Trophoblast cell (in vitro differentiated cells and primary cell): ENCODE measurements at regions not wholly inside any gene's neighbourhood (a gene's known extent, or its start where the extent isn't known, plus 50 kb on each side); places are given as distances from the start of the nearest gene placed in this dataset.

Experiments
- DNase-seq, 2 donors: peaks; one replicate each; pipeline ENCODE4 v3.0.0-alpha.2; 2016
- H2AFZ ChIP-seq: 2 replicates; pipeline ENCODE4 v1.6.1; 2013; ENCODE audit warnings: low read length, moderate library complexity, mild to moderate bottlenecking; ENCODE audit not compliant: insufficient read depth, poor library complexity
- H2AK5ac ChIP-seq: 2 replicates; pipeline ENCODE4 v1.6.1; 2013; ENCODE audit warnings: mild to moderate bottlenecking, low read length
- H2BK120ac ChIP-seq: 2 replicates; pipeline ENCODE4 v1.6.1; 2013; ENCODE audit warnings: low read length, mild to moderate bottlenecking, moderate library complexity; ENCODE audit not compliant: insufficient read depth, poor library complexity
- H2BK12ac ChIP-seq: 2 replicates; pipeline ENCODE4 v1.6.1; 2013; ENCODE audit warnings: mild to moderate bottlenecking, low read length, moderate library complexity
- H2BK5ac ChIP-seq: 2 replicates; pipeline ENCODE4 v1.6.1; 2013; ENCODE audit warnings: low read length, low read depth, moderate library complexity, mild to moderate bottlenecking; ENCODE audit not compliant: poor library complexity
- H3K14ac ChIP-seq: 2 replicates; pipeline ENCODE4 v1.6.1; 2013; ENCODE audit warnings: mild to moderate bottlenecking, low read length
- H3K18ac ChIP-seq: 2 replicates; pipeline ENCODE4 v1.6.1; 2013; ENCODE audit warnings: mild to moderate bottlenecking, low read length
- H3K23ac ChIP-seq: 2 replicates; pipeline ENCODE4 v1.6.1; 2013; ENCODE audit warnings: low read length
- H3K27ac ChIP-seq: 2 replicates; pipeline ENCODE4 v1.5.1; 2013; ENCODE audit warnings: low read depth, mild to moderate bottlenecking, inconsistent platforms, low read length, moderate library complexity
- H3K27me3 ChIP-seq: 2 replicates; pipeline ENCODE4 v1.6.1; 2013; ENCODE audit warnings: inconsistent platforms, mild to moderate bottlenecking, low read length, moderate library complexity; ENCODE audit not compliant: insufficient read depth
- H3K36me3 ChIP-seq, 2 experiments: 1 replicate in 1 of 2; 2 replicates in 1 of 2; pipeline ENCODE4 v1.6.1; 2013; ENCODE audit warnings: low read length in 2 of 2, mild to moderate bottlenecking in 2 of 2, moderate library complexity in 1 of 2; ENCODE audit not compliant: insufficient read depth in 2 of 2, control insufficient read depth in 1 of 2
- H3K4ac ChIP-seq: 2 replicates; pipeline ENCODE4 v1.6.1; 2013; ENCODE audit warnings: low read depth, mild to moderate bottlenecking, low read length, moderate library complexity
- H3K4me1 ChIP-seq, 2 experiments: 1 replicate in 1 of 2; 2 replicates in 1 of 2; pipeline ENCODE4 v1.6.1; 2013; ENCODE audit warnings: low read length in 2 of 2, mild to moderate bottlenecking in 2 of 2, moderate library complexity in 1 of 2; ENCODE audit not compliant: insufficient read depth in 2 of 2, control insufficient read depth in 1 of 2
- H3K4me2 ChIP-seq: 2 replicates; pipeline ENCODE4 v1.6.1; 2013; ENCODE audit warnings: inconsistent platforms, mild to moderate bottlenecking, low read length, moderate library complexity
- H3K4me3 ChIP-seq: 2 replicates; pipeline ENCODE4 v1.5.1; 2013; ENCODE audit warnings: mild to moderate bottlenecking, low read depth, low read length, inconsistent platforms
- H3K79me1 ChIP-seq: one replicate; pipeline ENCODE4 v1.6.1; 2013; ENCODE audit warnings: low read length
- H3K79me2 ChIP-seq: 2 replicates; pipeline ENCODE4 v1.6.1; 2013; ENCODE audit warnings: low read length, mild to moderate bottlenecking; ENCODE audit not compliant: control insufficient read depth, insufficient read depth, poor library complexity
- H3K9ac ChIP-seq: 2 replicates; pipeline ENCODE4 v1.6.1; 2013; ENCODE audit warnings: mild to moderate bottlenecking, low read length
- H3K9me3 ChIP-seq: 2 replicates; pipeline ENCODE4 v1.6.1; 2013; ENCODE audit warnings: low read depth, mild to moderate bottlenecking, control low read depth, inconsistent platforms, low read length; ENCODE audit not compliant: insufficient read depth
- H4K12ac ChIP-seq: 2 replicates; pipeline ENCODE4 v1.6.1; 2013; ENCODE audit warnings: low read depth, mild to moderate bottlenecking, low read length, moderate library complexity
- H4K8ac ChIP-seq: 2 replicates; pipeline ENCODE4 v1.6.1; 2013; ENCODE audit warnings: low read depth, mild to moderate bottlenecking, low read length, moderate library complexity
- H4K91ac ChIP-seq: one replicate; pipeline ENCODE4 v1.6.1; 2013; ENCODE audit warnings: low read depth, mild to moderate bottlenecking, low read length, moderate library complexity
- WGBS: extraction: QIAGEN DNeasy Blood & Tissue Kit; methylation state at CpG from one replicate; pipeline ENCODE4 v1.1.7; 2013; ENCODE audit warnings: missing lambda C conversion rate; ENCODE audit not compliant: insufficient read length, insufficient coverage; ENCODE audit errors: extremely low coverage; 5-methylcytosine and 5-hydroxymethylcytosine counted together

- H3K27me3 ChIP-seq: no peaks in the 10 kb centered on the region
- no peak overlapping the region for H2BK120ac ChIP-seq
- WGBS: no CpG with 5 or more reads among the region's 17 CpGs
- no peak overlapping the region for H3K23ac ChIP-seq
- no peak overlapping the region for H4K91ac ChIP-seq
- H3K4ac ChIP-seq: no peak overlapping the region
- no peaks in the 10 kb centered on the region for H3K4me1 ChIP-seq
- no peak for DNase-seq
- no peak overlapping the region for H2BK5ac ChIP-seq
- no peak overlapping the region for H2AK5ac ChIP-seq
- H3K27ac ChIP-seq: no peak overlapping the region
- no peak overlapping the region for H3K4me2 ChIP-seq
- no peak overlapping the region for H3K14ac ChIP-seq
- peaks cover 2% of the 10 kb centered on the region for H3K9me3 ChIP-seq
- no peak overlapping the region for H3K9ac ChIP-seq
- H3K79me1 ChIP-seq: no peaks in the 10 kb centered on the region
- no peaks in the 10 kb centered on the region for H3K79me2 ChIP-seq
- H4K12ac ChIP-seq: no peak overlapping the region
- no peak overlapping the region for H4K8ac ChIP-seq
- H3K36me3 ChIP-seq: no peaks in the 10 kb centered on the region
- no peak overlapping the region for H3K4me3 ChIP-seq
- H3K18ac ChIP-seq: no peak overlapping the region
- no peak overlapping the region for H2BK12ac ChIP-seq
- H2AFZ ChIP-seq: no peak overlapping the region
Measured at GRCh38 chr16:82302042-82302727, 132.2 kb upstream of the MPHOSPH6 start.

GRCh38 chr16:82301146-82301755 lies 131.2 kb upstream of the MPHOSPH6 start:
- H2BK120ac ChIP-seq: no peak overlapping the region
- no peak overlapping the region for H4K8ac ChIP-seq
- no CpG with 5 or more reads among the region's 7 CpGs for WGBS
- H3K18ac ChIP-seq: no peak overlapping the region
- no peak for DNase-seq
- no peaks in the 10 kb centered on the region for H3K79me2 ChIP-seq
- H3K4me2 ChIP-seq: no peak overlapping the region
- H4K12ac ChIP-seq: no peak overlapping the region
- H3K9ac ChIP-seq: no peak overlapping the region
- H3K9me3 ChIP-seq: peaks cover 2% of the 10 kb centered on the region
- H2BK5ac ChIP-seq: no peak overlapping the region
- H3K36me3 ChIP-seq: no peaks in the 10 kb centered on the region
- no peaks in the 10 kb centered on the region for H3K27me3 ChIP-seq
- no peak overlapping the region for H3K14ac ChIP-seq
- H4K91ac ChIP-seq: no peak overlapping the region
- H3K27ac ChIP-seq: no peak overlapping the region
- H2BK12ac ChIP-seq: no peak overlapping the region
- no peak overlapping the region for H3K4ac ChIP-seq
- no peak overlapping the region for H2AK5ac ChIP-seq
- H3K23ac ChIP-seq: no peak overlapping the region
- H2AFZ ChIP-seq: no peak overlapping the region
- H3K79me1 ChIP-seq: no peaks in the 10 kb centered on the region
- no peak overlapping the region for H3K4me3 ChIP-seq
- no peaks in the 10 kb centered on the region for H3K4me1 ChIP-seq

DNA sequence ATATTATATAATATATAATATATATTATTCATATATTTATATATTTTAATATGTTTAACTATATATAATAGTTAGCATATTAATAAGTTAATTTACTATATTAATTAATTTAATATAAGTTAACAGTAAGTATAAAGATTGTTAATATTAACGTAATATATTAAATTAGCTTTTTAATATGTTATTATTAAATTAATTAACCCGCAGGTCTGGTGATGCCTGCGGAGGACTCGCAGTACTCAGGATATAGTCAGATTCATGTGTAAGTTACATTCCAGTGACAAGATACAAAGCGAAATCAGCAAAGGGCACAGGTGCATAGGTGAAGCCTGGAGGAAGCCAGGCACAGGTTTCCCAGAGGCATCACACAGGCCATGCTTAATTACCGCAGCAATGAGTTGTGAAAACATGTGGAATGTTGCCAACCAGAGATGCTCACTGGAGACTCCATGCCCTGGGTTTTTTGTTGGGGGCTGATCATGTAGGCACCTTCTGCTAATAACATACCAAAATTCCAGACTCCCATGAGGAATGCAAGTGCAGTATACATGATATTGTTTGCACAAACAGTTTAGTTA lies 130.4 kb upstream of the MPHOSPH6 start:
- Histone ChIP-seq H4K91ac (no peak overlapping the region), H3K23ac (no peak overlapping the region), H2BK5ac (no peak overlapping the region), H3K14ac (no peak overlapping the region), H3K79me2 (no peaks in the 10 kb centered on the region), H3K27me3 (no peaks in the 10 kb centered on the region), H3K9ac (no peak overlapping the region), H3K36me3 (no peaks in the 10 kb centered on the region), H4K12ac (no peak overlapping the region), H3K27ac (no peak overlapping the region), H3K4me2 (no peak overlapping the region), H3K4me3 (no peak overlapping the region), H4K8ac (no peak overlapping the region), H3K18ac (no peak overlapping the region), H3K4me1 (no peaks in the 10 kb centered on the region), H2AFZ (no peak overlapping the region), H2BK12ac (no peak overlapping the region), H3K4ac (no peak overlapping the region), H2AK5ac (no peak overlapping the region), H2BK120ac (no peak overlapping the region), H3K79me1 (no peaks in the 10 kb centered on the region), H3K9me3 (peaks cover 2% of the 10 kb centered on the region)
- no peak for DNase-seq
- WGBS: no CpG with 5 or more reads among the region's 6 CpGs

GRCh38 chr16:82298472-82298871 lies 128.4 kb upstream of the MPHOSPH6 start:
- Histone ChIP-seq H4K8ac (no peak overlapping the region), H4K12ac (no peak overlapping the region), H3K23ac (no peak overlapping the region), H3K4me2 (no peak overlapping the region), H4K91ac (no peak overlapping the region), H3K14ac (no peak overlapping the region), H3K4me1 (no peaks in the 10 kb centered on the region), H2BK12ac (no peak overlapping the region), H3K27me3 (no peaks in the 10 kb centered on the region), H2AK5ac (no peak overlapping the region), H3K79me1 (no peaks in the 10 kb centered on the region), H3K36me3 (no peaks in the 10 kb centered on the region), H3K4ac (no peak overlapping the region), H3K9ac (no peak overlapping the region), H3K4me3 (no peak overlapping the region), H3K18ac (no peak overlapping the region), H3K79me2 (no peaks in the 10 kb centered on the region), H3K9me3 (peaks cover 2% of the 10 kb centered on the region), H2BK120ac (no peak overlapping the region), H3K27ac (no peak overlapping the region), H2AFZ (no peak overlapping the region), H2BK5ac (no peak overlapping the region)
- no CpG with 5 or more reads among the region's 5 CpGs for WGBS
- no peak for DNase-seq
